WERI-Rb-1 (cell line): ENCODE measurements at regions not wholly inside any gene's neighbourhood (a gene's known extent, or its start where the extent isn't known, plus 50 kb on each side); places are given as distances from the start of the nearest gene placed in this dataset.
"Not testable (repeated sequence)": the region's sequence is repeated elsewhere in the genome, so short reads cannot be mapped to it uniquely, and the experiment has no call there.

ENCODE experiments used
- DNase-seq: peaks from one replicate; pipeline ENCODE4 v3.0.0-alpha.2; 2020
- H3K27ac ChIP-seq: fragments of 250-450 bp; sonication (Bioruptor Pico); 2 replicates; pipeline ENCODE4 v1.5.1; 2020; ENCODE audit warnings: mild to moderate bottlenecking, moderate library complexity
- H3K27me3 ChIP-seq: fragments of 250-450 bp; sonication (Bioruptor Pico); 2 replicates; pipeline ENCODE4 v1.5.1; 2021; ENCODE audit warnings: mild to moderate bottlenecking, low read depth, moderate library complexity; ENCODE audit not compliant: insufficient read depth, severe bottlenecking
- H3K36me3 ChIP-seq: fragments of 250-450 bp; sonication (Bioruptor Pico); 2 replicates; pipeline ENCODE4 v1.5.1; 2020; ENCODE audit warnings: mild to moderate bottlenecking, moderate library complexity
- H3K4me3 ChIP-seq: 2 replicates; pipeline ENCODE4 v1.5.1; 2011; ENCODE audit warnings: low read depth, mild to moderate bottlenecking, control low read depth, low read length
- H3K9me3 ChIP-seq: fragments of 250-450 bp; sonication (Bioruptor Pico); 2 replicates; pipeline ENCODE4 v1.5.1; 2021; ENCODE audit warnings: mild to moderate bottlenecking, moderate library complexity; ENCODE audit not compliant: severe bottlenecking
- CTCF ChIP-seq: IDR thresholded peaks from 2 replicates; pipeline ENCODE4 v1.5.1; 2011; ENCODE audit warnings: low read depth, mild to moderate bottlenecking, control low read depth, inconsistent platforms, low read length

GRCh38 chr9:38331141-38331540 lies 61.4 kb upstream of the ALDH1B1 start:
- Histone ChIP-seq H3K9me3 (no peaks in the 10 kb centered on the region), H3K27ac (no peak overlapping the region), H3K27me3 (no peaks in the 10 kb centered on the region), H3K36me3 (no peaks in the 10 kb centered on the region), H3K4me3 (no peak overlapping the region)
- no peak for TF ChIP-seq CTCF
- no peak for DNase-seq

GRCh38 chr9:38329968-38330367 lies 62.5 kb upstream of the ALDH1B1 start:
- no peak for TF ChIP-seq CTCF

GRCh38 chr9:38328765-38329164 lies 63.7 kb upstream of the ALDH1B1 start:
- Histone ChIP-seq H3K36me3 (no peaks in the 10 kb centered on the region), H3K9me3 (peaks cover 1% of the 10 kb centered on the region), H3K4me3 (no peak overlapping the region), H3K27me3 (no peaks in the 10 kb centered on the region), H3K27ac (no peak overlapping the region)
- no peak for DNase-seq
- no peak for TF ChIP-seq CTCF

More at GRCh38 chr9:38329968-38330367, 62.5 kb upstream of the ALDH1B1 start:
- no peaks in the 10 kb centered on the region for H3K9me3 ChIP-seq
- DNase-seq: no peak
- no peaks in the 10 kb centered on the region for H3K27me3 ChIP-seq
- no peak overlapping the region for H3K27ac ChIP-seq
- H3K36me3 ChIP-seq: no peaks in the 10 kb centered on the region
- no peak overlapping the region for H3K4me3 ChIP-seq

GRCh38 chr9:38326122-38326521 lies 66.4 kb upstream of the ALDH1B1 start:
- no peak for TF ChIP-seq CTCF
- no peak overlapping the region for H3K4me3 ChIP-seq

GRCh38 chr9:38324213-38324612 lies 68.3 kb upstream of the ALDH1B1 start:
- H3K9me3 ChIP-seq, H3K27me3 ChIP-seq, DNase-seq, H3K4me3 ChIP-seq, H3K36me3 ChIP-seq, H3K27ac ChIP-seq: not testable (repeated sequence)

More at GRCh38 chr9:38326122-38326521, 66.4 kb upstream of the ALDH1B1 start:
- Histone ChIP-seq H3K27me3 (no peaks in the 10 kb centered on the region), H3K27ac (no peak overlapping the region), H3K36me3 (no peaks in the 10 kb centered on the region), H3K9me3 (peaks cover 4% of the 10 kb centered on the region)
- no peak for DNase-seq

- H3K9me3 ChIP-seq: peaks cover 4% of the 10 kb centered on the region
- H3K27ac ChIP-seq: no peak overlapping the region
- H3K4me3 ChIP-seq: no peak overlapping the region
- H3K36me3 ChIP-seq: no peaks in the 10 kb centered on the region
- no peak for TF ChIP-seq CTCF
- H3K27me3 ChIP-seq: no peaks in the 10 kb centered on the region
- DNase-seq: no peak
Observed at GRCh38 chr9:38322937-38323336, 69.6 kb upstream of the ALDH1B1 start.
